Head of caudate nucleus (tissue), 42 donors: ENCODE measurements at regions not wholly inside any gene's neighbourhood (a gene's known extent, or its start where the extent isn't known, plus 50 kb on each side); places are given as distances from the start of the nearest gene placed in this dataset.
A peak's percentile ranks its signal among the peaks of the same experiment; 100 is the strongest.

Experiments
- DNase-seq, 42 donors: peaks; one replicate each; pipeline versions ENCODE4 v3.0.0 to v3.0.0-alpha.2; 2020 to 2021; ENCODE audit warnings: mixed read lengths in 7 of 42
- intact Hi-C: fragments of 100-400 bp; cut with DNase I; formaldehyde crosslinking; loops from one replicate; pipeline ENCODE4 v1.15.0; 2022

DNA sequence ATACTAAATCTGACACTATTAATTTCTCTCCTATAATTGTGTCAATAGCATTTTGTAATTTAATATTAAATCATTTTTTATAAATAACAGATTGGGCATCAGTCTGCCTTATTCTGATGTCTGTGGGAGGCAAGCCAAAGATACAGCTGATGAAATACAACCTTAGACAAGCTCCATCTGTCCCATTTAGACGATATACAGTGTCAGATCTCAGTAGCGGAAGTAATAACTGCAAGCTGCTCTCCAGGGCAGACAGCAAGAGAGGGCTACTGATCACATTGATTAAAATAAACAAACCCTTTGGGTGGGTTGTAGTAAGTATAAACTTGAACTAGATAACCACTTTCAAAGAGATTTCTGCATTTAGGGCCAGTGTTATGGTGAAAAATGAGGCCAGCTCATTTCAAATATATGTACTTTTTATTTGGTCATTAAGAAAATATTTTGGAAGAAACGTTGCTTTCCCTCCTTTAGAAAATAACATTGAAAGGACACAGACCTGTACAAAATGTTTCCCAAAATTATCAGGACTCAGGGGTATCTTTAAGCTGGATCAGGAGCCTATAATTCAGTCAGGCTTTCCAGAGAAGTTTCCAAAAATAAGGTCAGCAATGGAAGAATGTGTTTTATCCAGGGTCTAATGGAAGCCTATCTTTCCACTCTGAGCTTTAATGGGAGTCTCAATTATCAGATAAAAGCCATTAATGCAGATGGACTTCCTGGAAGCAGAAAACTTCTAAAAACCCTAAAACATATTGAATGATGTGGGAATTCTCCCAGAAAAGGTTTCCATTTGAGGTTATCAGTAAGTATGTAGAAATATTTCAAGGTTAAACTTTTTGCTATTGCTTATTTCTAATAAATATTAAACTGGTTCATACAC lies 1028.8 kb upstream of the IGFBP7 start:
- DNase-seq: no peak
- intact Hi-C loops: no loop called here

GRCh38 chr4:58136604-58137003 lies 1026.4 kb upstream of the IGFBP7 start:
- intact Hi-C loops: no loop called here
- DNase-seq: no peak

DNA sequence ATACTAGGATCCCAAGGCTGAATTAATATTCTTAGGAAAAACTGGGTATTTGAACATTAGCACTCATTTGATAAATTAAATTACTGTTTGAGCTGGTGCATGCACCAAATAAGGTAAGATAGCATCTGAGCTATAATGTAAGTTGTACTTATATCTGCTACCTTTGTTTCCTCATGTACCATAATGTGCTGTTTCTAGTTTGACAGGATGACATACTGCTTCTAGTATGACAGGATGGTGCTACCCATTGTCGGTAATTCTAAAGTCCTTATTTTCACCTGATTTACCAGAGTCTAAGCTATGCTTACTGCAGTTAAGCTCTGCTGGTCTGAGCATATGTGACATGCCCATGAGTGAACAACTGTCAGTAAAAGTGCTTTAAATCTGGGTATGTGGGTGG lies 1017.5 kb upstream of the IGFBP7 start:
- DNase-seq: no peak
- intact Hi-C loops: no loop called here

GRCh38 chr4:58119298-58119697 lies 1009.1 kb upstream of the IGFBP7 start:
- intact Hi-C loops: no loop called here
- no peak for DNase-seq

- no peak for DNase-seq
- intact Hi-C loops: no loop called here
These were observed 1002.9 kb upstream of the IGFBP7 start for GRCh38 chr4:58113126-58113525.

- intact Hi-C loops: no loop called here
- no peak for DNase-seq
These were observed 1001.6 kb upstream of the IGFBP7 start for GRCh38 chr4:58111818-58112217.

- DNase-seq: peak in 3 of 42 donors; percentile 2 to 7 (median 5)
- intact Hi-C loops: no loop called here
These were observed 983.2 kb upstream of the IGFBP7 start for GRCh38 chr4:58093352-58093751.

GRCh38 chr4:58090539-58090938 lies 980.4 kb upstream of the IGFBP7 start:
- intact Hi-C loops: no loop called here
- DNase-seq: no peak

DNA sequence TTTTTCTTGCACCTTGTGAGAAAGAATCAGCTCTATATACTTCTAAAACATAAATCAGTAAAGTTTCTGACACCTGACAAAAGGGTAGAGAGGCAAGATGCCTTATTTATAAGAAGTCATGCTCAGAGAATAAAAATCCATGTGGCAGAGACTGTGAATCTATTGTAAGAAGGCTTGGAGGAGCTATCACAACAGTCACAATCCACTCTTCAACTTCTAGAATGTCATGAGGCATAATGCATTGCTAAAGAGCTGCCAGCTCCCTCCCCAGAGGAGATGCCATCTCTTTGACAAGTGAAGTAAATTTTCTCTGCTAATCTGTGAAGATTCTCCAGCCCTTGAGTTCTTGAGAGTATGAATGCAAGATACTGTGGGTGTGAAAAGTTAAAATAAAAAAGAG lies 971.2 kb upstream of the IGFBP7 start:
- intact Hi-C loops: no loop called here
- DNase-seq: peak in 22 of 42 donors; percentile 3 to 70 (median 22)

- DNase-seq: no peak
- intact Hi-C loops: no loop called here
These were observed 965.5 kb upstream of the IGFBP7 start for GRCh38 chr4:58075724-58076123.

- DNase-seq: no peak
- intact Hi-C loops: no loop called here
These were observed 964.2 kb upstream of the IGFBP7 start for GRCh38 chr4:58074382-58074781.

GRCh38 chr4:58070726-58071125 lies 960.5 kb upstream of the IGFBP7 start:
- DNase-seq: no peak
- intact Hi-C loops: no loop called here

- no peak for DNase-seq
- intact Hi-C loops: no loop called here
These were observed 954.5 kb upstream of the IGFBP7 start for GRCh38 chr4:58064653-58065052.

- intact Hi-C loops: no loop called here
- DNase-seq: no peak
These were observed 953.4 kb upstream of the IGFBP7 start for GRCh38 chr4:58063404-58064160.

- intact Hi-C loops: no loop called here
- DNase-seq: no peak
These were observed 951.8 kb upstream of the IGFBP7 start for GRCh38 chr4:58061967-58062366.

DNA sequence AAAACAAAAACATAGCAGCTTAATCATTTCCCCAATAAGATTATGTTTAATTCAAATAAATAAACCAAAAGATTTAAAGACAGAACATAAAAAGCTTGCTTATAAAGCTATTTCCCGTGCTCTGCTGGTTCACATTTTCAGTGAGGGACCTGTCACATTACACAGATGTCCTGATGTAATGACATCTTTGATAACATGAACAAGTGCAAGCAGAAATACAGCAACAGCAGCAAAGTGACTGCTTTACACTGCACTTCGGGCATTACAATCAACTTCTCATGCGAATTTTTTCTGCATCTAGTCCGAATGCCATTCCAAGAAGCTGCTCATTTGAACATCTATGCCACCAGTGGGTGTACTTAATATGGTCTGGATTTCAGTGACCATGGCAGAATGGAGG lies 940.3 kb upstream of the IGFBP7 start:
- no peak for DNase-seq
- intact Hi-C loops: no loop called here

DNA sequence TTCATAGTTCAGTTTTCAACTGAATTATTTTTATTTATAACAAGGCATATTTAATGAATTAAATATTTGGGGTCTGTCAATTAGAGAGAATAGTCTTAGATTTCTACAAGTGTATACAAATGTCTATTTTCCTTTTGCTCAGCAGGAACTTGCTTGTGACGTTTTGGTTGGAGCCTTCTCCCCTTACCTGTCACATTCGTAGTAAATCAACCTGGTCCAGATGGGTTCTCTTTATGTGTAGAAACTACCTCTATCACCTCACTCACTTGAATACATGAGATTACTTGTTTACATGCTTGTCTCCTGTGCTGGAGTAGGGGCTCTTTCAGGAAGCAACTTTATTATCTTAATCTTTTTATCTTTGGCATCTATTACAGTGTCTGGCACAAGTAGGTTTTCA lies 938.3 kb upstream of the IGFBP7 start:
- no peak for DNase-seq
- intact Hi-C loops: no loop called here

- intact Hi-C loops: no loop called here
- DNase-seq: no peak
These were observed 932.0 kb upstream of the IGFBP7 start for GRCh38 chr4:58042176-58042575.

GRCh38 chr4:57993944-57994343 lies 883.8 kb upstream of the IGFBP7 start:
- no peak for DNase-seq
- intact Hi-C loops: no loop called here

- intact Hi-C loops: no loop called here
- DNase-seq: no peak
These were observed 879.2 kb upstream of the IGFBP7 start for GRCh38 chr4:57989430-57989829.

- intact Hi-C loops: no loop called here
- no peak for DNase-seq
These were observed 875.0 kb upstream of the IGFBP7 start for GRCh38 chr4:57985161-57985560.
